ENCODE measurements at regions not wholly inside any gene's neighbourhood (a gene's known extent, or its start where the extent isn't known, plus 50 kb on each side); places are given as distances from the start of the nearest gene placed in this dataset.

GRCh38 chr1:38337711-38338110 is 291.1 kb upstream of the POU3F1 start:
- no peak overlapping the region for H3K4me3 ChIP-seq (ENCODE audit: low read depth, low read length)
- TF ChIP-seq, protein P1, sequence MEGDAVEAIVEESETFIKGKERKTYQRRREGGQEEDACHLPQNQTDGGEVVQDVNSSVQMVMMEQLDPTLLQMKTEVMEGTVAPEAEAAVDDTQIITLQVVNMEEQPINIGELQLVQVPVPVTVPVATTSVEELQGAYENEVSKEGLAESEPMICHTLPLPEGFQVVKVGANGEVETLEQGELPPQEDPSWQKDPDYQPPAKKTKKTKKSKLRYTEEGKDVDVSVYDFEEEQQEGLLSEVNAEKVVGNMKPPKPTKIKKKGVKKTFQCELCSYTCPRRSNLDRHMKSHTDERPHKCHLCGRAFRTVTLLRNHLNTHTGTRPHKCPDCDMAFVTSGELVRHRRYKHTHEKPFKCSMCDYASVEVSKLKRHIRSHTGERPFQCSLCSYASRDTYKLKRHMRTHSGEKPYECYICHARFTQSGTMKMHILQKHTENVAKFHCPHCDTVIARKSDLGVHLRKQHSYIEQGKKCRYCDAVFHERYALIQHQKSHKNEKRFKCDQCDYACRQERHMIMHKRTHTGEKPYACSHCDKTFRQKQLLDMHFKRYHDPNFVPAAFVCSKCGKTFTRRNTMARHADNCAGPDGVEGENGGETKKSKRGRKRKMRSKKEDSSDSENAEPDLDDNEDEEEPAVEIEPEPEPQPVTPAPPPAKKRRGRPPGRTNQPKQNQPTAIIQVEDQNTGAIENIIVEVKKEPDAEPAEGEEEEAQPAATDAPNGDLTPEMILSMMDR (IDR thresholded peaks at IDR 0.05; ENCODE audit: low read depth, low read length): no peak
- in situ Hi-C loops (cut with HindIII; ENCODE audit: low sequenced_read_pairs): no loop called here
- no peak for DNase-seq (ENCODE audit: low read depth, low spot score)

- no peak for DNase-seq (ENCODE audit: low read depth, low spot score)
- in situ Hi-C loops (cut with HindIII; ENCODE audit: low sequenced_read_pairs): no loop called here
- TF ChIP-seq, protein P1 (IDR thresholded peaks at IDR 0.05; ENCODE audit: low read depth, low read length): no peak
- no peak overlapping the region for H3K4me3 ChIP-seq (ENCODE audit: low read depth, low read length)
Observed at GRCh38 chr1:38336961-38337360, 290.4 kb upstream of the POU3F1 start.

DNA sequence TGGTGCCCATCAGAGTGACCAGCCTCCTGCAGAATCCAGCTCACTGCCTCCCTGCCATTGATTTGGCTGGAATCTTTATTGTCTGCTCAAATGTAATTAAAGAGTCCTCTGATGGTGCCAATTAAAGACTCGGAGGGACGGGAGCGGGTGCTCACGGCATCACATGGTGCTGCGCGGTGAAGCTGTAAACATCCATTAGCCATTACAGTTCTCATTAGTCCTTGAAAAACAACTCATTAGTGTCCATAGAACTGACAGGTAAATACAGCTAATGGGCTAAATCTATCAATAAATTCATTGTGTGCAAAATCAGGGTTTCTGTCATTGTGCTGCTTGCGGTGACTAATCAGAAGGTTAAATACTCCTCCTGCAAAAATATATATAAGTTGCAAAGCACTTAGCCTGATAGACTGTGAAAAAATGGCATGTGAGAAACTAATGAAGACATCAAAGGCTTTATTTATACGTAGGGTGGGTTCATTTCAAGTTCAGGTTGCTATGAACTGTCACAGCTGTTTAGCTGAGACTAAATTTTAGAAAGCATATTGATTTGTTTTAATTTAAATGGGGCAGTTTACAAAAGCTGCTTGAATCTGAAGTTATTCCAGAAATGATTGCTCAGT is 289.8 kb upstream of the POU3F1 start:
- in situ Hi-C loops (cut with HindIII; ENCODE audit: low sequenced_read_pairs): no loop called here
- no peak overlapping the region for H3K4me3 ChIP-seq (ENCODE audit: low read depth, low read length)
- TF ChIP-seq, protein P1 (IDR thresholded peaks at IDR 0.05; ENCODE audit: low read depth, low read length): no peak
- DNase-seq (ENCODE audit: low read depth, low spot score): no peak

GRCh38 chr1:38334930-38335592 is 288.5 kb upstream of the POU3F1 start:
- TF ChIP-seq, protein P1 (IDR thresholded peaks at IDR 0.05; ENCODE audit: low read depth, low read length): no peak
- H3K4me3 ChIP-seq (ENCODE audit: low read depth, low read length): no peak overlapping the region
- DNase-seq (ENCODE audit: low read depth, low spot score): no peak
- in situ Hi-C loops (cut with HindIII; ENCODE audit: low sequenced_read_pairs): no loop called here

DNA sequence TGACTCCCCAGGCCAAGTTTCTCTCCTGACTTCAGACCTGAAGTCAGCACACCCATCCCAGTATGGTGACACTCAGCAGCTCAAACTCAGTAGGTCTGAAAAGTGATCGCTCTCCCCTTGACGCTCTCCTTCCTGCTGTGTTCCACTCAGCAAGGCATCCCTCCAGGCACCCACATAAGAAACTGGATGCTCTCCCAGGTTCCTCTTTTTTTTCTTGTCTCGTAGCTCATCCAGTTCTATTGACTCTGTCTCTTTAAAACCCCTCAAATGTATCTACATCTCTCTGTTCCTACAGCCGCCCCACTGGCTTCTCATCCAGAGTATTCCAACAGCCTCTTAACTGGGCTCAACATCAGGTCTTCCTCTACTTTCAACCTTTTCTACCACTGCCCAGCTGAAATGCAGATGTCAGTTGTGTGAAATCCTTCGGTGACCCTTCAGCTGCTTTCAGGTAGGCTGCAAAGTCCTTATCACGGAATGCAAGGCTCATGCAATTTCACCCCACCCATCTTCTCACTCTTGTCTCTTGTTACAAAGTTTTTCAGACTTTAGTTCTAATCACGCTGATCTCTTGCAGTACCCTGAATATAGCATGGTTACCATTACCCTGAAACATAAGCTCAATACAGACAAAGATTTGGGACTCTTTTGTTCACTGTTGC is 286.2 kb upstream of the POU3F1 start:
- TF ChIP-seq, protein P1 (IDR thresholded peaks at IDR 0.05; ENCODE audit: low read depth, low read length): no peak
- no peak for DNase-seq (ENCODE audit: low read depth, low spot score)
- H3K4me3 ChIP-seq (ENCODE audit: low read depth, low read length): no peak overlapping the region
- in situ Hi-C loops (cut with HindIII; ENCODE audit: low sequenced_read_pairs): no loop called here

DNA sequence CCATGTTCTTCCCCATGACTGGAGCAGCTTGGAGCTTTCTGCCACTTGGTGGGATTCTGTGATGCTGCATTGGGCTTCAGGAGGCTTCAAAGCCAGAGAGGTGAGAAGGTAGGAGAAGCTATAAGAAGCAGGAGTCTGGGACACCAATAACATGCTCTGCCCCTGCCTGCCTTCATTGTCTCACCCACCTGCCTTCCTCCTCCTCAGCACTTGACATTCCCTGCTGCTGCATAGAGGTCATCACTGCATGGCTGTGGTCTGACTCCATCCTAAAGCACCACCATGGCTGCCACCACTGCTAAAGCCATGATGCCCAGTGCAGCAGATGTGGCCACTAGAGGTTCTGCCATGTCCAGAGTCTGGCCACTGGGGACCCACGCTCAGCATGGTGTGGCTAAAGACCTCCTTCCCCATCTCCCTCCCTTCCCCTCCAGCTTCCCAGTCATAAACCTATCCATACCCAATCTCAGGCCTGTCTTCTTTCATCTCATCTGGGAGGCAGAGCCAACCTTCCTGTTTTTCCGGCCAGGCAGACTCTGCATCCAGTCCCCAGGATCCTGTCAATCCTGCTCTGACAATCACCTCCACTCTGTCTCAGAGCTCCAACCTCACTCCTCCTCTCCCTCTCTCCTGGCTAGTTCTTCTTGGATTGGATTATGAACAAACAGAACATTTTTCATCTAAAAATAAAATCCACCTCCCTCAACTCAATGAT is 285.1 kb upstream of the POU3F1 start:
- H3K4me3 ChIP-seq (ENCODE audit: low read depth, low read length): no peak overlapping the region
- DNase-seq (ENCODE audit: low read depth, low spot score): no peak
- TF ChIP-seq, protein P1 (IDR thresholded peaks at IDR 0.05; ENCODE audit: low read depth, low read length): no peak
- in situ Hi-C loops (cut with HindIII; ENCODE audit: low sequenced_read_pairs): no loop called here

Data from astrocyte of the spinal cord (primary cell).